ENCODE measurements at regions not wholly inside any gene's neighbourhood (a gene's known extent, or its start where the extent isn't known, plus 50 kb on each side); places are given as distances from the start of the nearest gene placed in this dataset.

GRCh38 chr9:95580812-95581761 is 64.3 kb upstream of the PTCH1 start:
- TF ChIP-seq MEF2A (IDR thresholded peaks at IDR 0.05; ENCODE audit: control insufficient read depth, low read depth, low read length): no peak
- no peak for TF ChIP-seq HDAC3 (IDR thresholded peaks at IDR 0.05; ENCODE audit: borderline replicate concordance, partially characterized antibody)

All from K562 (cell line).